Caki2 (cell line): ENCODE measurements at regions not wholly inside any gene's neighbourhood (a gene's known extent, or its start where the extent isn't known, plus 50 kb on each side); places are given as distances from the start of the nearest gene placed in this dataset.
"Not testable (repeated sequence)": the region's sequence is repeated elsewhere in the genome, so short reads cannot be mapped to it uniquely, and the experiment has no call there.

Source experiments
- DNase-seq: peaks from one replicate; pipeline ENCODE4 v3.0.0-alpha.2; 2015; ENCODE audit warnings: low read depth
- in situ Hi-C: cut with HindIII; loops from 2 replicates; pipeline ENCODE4 v1.10.0; 2016; ENCODE audit warnings: low sequenced_read_pairs, low pct_unique_long_range_greater_than_20kb, mixed read lengths

DNA sequence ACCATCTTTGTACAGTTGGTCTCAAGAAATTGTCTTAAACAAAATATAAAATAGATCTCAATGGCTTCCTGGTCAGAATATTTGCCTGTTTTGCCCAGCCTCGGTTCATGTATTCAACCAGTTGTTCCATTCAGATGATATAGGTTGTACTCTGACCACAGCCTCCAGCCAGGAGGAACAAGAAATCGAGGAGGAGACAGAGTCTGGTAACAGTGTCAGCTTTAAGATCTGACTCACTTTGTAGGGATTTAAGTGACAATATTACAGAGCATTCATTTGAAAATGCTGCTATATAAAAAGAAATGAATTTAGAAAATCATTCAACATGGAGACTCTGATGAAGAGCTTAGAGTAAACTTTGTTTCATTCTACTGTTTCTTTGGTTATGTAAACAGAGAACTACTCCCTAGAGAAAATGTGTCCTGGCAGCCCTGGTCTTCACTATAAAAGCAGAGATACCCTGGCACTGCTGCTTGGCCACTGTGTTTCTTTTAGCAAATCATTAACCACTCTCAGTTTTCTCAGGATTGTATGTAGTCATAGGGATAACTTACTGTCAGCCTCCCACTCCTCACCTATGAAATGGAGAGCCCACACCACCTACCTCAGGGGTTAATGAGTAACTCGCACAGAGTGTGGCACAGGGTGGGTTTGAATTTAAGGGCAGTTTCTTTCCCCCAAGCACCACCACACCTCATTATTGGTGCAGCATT is 53.5 kb downstream of the PAGE2 start:
- in situ Hi-C loops = no loop called here
- peak; percentile 70 for DNase-seq

GRCh38 chrX:55142919-55143310 is 54.1 kb downstream of the PAGE2 start:
- DNase-seq = no peak
- in situ Hi-C loops = no loop called here

- in situ Hi-C loops = no loop called here
- DNase-seq = no peak
These were observed 54.8 kb downstream of the PAGE2 start for GRCh38 chrX:55143621-55144020.

- DNase-seq = no peak
- in situ Hi-C loops = no loop called here
These were observed 55.9 kb downstream of the PAGE2 start for GRCh38 chrX:55144697-55145096.

GRCh38 chrX:55149242-55149641 is 60.4 kb downstream of the PAGE2 start:
- in situ Hi-C loops = no loop called here
- no peak for DNase-seq

DNA sequence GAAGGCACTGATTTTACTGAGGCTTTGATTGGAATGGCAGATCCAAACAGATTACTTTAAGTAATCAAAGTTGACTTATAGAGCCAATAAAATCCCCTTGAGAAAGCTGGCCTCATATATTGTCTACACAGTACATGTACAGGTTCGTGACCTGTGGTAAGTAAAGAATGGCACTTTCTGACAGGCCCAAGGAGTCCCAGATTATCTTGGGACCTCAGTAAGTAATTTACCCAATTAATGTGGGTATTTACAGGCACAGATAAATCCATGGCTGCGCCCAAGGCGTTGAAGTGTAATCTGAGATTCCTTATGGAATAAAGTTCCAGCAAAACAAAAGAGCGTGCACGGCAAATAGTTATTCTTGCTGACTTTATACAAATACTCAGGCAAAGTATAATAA is 62.4 kb downstream of the PAGE2 start:
- DNase-seq = no peak
- in situ Hi-C loops = no loop called here

DNA sequence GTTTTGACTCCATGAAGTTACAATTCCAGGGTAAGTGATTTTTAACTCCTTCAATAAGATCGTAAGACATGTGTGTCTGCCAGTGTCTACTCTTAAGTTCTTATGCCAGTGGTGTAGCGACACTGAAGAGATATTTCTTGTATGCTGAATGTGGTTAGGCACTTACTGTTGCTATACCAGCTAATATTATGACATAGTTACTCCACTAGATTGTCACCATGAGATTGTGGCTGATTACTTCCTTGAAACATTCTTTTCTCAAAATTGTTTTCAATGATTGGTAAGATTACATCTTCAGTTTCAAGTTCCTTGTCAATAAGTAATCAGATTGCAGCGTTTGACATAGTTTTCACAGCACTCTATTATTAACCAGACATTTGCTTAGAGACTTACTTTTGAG is 60.6 kb upstream of the PAGE5 start:
- in situ Hi-C loops = no loop called here
- DNase-seq = no peak

DNA sequence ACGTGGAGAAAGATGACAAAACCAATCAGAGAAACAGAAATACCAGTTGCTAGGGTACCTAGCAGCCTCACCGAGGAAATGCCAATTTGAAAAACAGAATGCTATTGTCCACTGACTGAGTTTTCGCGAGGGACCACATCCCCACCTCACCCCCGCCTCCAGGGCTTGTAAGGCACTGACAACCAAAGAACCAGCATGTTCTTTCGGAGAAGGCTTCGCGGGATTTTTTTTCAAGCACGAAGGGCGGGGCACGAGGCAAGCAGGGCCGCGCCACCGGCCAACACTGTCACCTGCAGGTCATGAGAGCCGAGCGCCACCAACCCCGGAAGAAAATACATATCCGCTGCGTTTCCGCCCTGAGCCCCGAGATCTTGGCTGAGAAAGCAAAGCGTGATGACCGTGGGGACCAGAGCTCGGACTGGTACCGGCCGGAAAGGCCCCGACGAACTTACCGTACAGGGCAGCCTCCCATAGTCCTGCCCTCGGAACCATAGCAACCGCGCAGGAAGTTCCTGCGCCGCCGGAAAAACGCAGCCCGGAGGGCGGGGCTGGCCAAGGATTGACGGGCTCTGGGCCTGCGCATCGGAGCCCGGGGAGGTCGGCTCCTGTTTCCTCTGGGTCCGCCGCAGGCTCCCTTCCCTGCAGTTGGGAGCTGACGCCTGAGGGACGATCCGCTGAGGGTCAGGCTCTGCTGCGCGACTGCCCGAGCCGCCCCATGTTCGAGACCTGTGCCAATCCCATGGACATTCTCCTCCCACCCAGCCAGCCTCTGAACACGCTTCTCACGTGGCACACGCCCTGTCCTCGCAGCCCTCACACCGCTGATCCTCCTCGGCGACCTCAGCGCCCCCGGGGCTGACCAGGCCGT is 59.2 kb upstream of the PAGE5 start:
- in situ Hi-C loops = no loop called here

DNA sequence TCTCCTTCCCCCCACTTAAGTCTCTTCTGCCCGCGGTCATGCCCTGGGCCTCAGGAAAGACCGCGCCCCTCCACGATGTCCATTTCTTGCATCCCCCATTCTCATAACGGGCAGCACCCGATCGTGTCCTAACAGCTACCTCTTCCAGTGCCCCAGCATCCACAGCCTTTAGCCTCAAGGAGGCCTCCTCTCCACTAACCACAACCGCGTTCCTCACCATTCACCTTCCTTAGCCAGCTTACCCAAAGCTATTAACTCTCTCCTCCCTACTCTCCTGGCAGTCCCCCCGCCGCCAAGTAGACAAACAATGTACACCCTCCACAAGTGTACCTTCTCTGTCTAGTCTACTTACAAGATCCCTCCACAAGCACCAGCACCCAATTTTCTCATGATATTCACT is 58.6 kb upstream of the PAGE5 start:
- no peak for DNase-seq
- in situ Hi-C loops = no loop called here

More for the DNA sequence above, 59.2 kb upstream of the PAGE5 start:
- DNase-seq = peak; percentile 90

- in situ Hi-C loops = no loop called here
- no peak for DNase-seq
These were observed 57.0 kb upstream of the PAGE5 start for GRCh38 chrX:55163171-55163570.

- DNase-seq, in situ Hi-C loops: not testable (repeated sequence)
These were observed 55.1 kb upstream of the PAGE5 start for GRCh38 chrX:55165026-55165425.

DNA sequence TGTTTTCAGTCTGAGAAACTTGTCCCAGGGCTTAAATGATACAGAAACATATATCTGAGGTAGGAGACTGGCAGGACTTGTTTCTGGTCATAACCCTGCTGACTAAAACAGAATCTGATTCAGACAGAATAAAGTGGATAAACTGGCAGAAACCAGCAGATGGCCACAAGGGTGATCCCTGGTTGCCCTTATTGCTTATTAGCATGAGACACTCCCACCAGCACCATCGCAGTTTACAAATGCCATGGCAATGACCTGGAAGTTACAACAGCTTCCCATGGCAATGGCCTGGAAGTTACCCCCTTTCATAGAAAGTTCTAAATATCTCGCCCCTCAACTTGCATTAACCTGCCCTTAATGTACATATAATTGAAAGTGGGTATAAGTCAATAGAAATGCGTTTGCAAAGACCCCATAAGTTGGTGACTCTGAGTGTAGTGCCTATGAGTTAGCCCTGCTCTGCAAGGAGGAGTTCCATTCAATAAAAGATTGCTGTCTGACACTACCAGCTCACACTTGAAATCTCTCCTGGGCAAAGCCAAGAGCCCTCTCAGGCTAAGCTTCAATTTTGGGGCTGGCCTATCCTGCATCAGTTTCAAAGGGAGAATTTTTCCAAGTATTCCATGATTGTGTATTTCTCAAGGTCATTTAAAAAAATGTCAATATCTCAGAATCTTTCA is 52.9 kb upstream of the PAGE5 start:
- no peak for DNase-seq
- in situ Hi-C loops = no loop called here

DNA sequence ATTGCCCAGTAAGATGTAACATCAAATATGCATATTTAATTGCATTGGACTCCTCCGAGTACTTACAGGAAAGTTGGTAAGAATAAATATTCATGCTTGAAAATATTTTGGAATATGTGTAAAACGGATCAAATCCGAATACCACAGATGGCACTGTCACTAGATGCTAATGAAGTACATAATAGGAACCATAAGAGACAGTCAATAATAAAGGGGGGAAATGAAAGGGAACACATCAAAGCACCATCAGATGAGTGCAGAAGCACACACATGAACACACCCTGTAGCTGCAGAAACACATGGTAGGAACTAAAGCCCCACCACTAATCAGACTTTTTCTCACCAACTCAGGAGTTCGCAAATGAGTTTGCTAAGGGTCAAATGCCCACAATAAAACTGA is 52.2 kb upstream of the PAGE5 start:
- in situ Hi-C loops = no loop called here
- no peak for DNase-seq

DNA sequence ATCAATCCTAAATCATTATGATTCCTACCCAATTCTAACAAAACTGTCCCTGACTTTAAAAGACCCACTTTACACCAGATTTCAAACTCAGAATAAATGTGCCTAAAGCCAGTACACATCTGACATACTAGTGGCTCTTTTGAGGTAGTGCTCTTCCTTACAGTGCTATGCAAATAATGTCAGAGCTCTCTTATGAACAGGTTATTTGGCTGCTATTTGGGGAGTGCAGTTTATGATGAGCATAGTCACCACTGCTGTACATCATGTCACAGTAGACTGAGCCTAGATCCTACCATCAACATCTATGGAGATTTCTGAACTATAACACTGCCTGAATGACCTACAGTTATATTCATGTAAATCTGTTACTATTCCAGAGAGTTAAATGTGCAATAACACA is 50.4 kb upstream of the PAGE5 start:
- DNase-seq = no peak
- in situ Hi-C loops = no loop called here
